ENCODE measurements at regions not wholly inside any gene's neighbourhood (a gene's known extent, or its start where the extent isn't known, plus 50 kb on each side); places are given as distances from the start of the nearest gene placed in this dataset.
"Not testable (repeated sequence)": the region's sequence is repeated elsewhere in the genome, so short reads cannot be mapped to it uniquely, and the experiment has no call there.

DNA sequence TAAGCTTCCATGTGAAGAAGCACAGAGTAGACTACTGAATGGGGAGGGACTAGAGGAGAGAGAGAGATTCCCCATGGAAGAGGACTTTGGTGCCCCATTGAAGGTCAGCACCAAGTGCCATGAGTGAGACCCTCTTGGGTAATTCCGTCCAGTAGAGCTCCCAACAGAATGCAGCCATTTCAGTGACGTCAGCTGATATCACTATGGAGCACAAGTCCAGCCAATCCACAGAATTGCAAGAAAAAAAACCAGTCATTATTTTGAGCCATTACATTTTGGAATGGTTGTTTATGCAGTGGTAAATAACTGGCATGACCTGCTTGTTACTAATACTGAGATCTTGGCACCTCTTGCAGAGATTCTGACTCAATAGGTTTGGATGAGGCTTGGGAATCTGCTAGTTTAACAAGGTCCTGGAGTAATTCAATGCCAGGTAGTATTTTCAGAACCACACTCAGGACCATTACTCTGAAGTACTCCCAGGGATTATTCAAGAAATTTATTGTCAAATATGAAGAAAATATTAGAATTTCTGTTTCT is 52.6 kb upstream of the SP8 start:
- no peak for DNase-seq (ENCODE audit: low spot score)

DNA sequence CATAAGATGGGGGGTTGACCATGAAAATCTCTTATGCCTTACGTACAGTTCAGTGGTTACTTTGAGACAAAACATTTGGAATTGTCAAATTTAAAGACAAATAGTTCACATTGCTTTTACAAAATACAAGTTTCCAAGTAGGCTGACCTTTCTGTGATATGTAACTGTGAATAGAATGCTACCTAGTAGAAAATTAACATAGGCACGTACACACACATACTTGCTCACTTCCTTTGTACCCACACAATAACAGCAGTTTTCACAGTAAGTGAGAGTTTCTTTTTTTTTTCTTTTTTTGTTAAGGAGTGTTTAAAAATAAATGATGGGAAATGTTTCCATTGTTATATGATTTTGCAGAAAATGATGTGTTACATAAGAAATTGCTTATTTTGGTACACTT is 53.3 kb upstream of the SP8 start:
- DNase-seq (ENCODE audit: low spot score) = no peak

DNA sequence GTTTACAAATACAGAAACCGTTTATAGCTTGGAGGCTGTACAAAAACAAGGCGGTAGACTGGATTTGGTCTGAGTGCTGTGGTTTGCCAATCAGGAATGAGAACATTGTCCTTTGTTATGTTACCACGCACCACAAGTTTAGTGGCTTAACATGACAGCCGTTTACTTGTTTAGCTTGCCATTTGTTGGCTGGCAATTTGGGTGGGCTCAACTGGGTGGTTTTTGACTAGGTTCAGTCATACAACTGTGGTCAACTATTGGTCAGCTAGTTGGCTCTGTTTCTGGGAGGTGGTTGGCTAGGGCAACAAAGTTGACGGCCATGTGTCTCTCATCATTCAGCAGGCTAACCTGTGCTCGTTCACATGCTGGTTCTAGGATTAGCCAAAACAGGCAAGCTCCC is 60.1 kb upstream of the SP8 start:
- no peak for DNase-seq (ENCODE audit: low spot score)

DNA sequence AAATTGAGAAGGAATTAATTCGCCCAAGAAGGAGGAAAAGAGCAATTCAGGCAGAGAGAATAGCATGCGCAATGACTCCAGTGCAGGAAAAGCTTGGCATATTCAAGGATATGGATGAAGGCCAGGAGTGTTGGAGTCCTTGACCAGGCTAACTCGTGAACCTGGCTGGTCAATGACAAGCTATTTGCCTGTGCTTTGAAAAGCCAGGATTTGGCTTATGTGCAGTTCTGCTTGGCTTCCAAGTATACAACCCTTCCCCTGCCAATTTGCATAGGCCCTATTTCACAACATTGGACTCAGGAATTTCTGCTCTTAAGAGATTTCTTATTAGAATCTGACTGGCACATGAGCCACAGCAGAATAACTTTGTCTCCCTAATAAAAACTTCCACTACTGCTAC is 72.3 kb upstream of the SP8 start:
- DNase-seq (ENCODE audit: low spot score) = no peak

DNA sequence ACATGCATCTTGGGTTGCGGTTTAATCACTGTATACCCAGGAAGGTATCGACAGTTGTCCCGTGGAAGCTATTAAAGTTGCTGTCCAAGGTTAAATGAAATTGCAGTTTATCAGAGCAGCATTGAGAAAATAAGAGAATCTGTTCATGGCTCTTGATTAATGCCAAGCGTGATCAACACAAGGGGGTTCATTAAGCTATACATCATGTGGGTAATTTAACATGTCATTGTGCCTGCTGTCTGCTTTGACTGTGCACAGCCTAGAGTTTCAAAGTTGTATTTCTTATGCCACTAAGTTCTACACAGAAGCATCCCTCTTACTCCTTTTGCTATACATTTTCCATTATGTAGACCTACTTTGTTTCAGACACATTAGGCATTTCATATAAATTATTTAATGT is 74.8 kb upstream of the SP8 start:
- DNase-seq (ENCODE audit: low spot score) = no peak

GRCh38 chr7:20862554-20862953 is 75.9 kb upstream of the SP8 start:
- DNase-seq (ENCODE audit: low spot score) = no peak

- DNase-seq (ENCODE audit: low spot score) = no peak
These were observed 77.5 kb upstream of the SP8 start for GRCh38 chr7:20864221-20864620.

DNA sequence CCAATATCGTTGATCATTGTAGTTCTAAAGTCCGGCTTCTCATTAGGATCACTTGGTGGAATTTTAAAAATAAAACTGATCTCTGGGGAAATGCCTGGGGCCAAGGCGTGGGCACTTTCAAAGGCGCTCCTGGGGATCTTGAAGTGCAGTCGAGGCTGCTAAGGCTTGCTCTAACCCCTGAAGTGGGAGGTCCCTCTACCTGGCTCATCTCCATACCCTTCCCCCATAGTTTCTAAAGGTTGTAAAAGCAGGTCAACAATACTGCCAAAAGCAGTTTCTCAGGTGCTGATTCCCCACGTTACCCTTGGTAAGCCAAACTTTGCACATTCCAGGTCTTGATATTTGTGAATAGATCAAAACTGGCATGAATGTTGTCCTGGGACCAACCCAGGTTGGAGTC is 79.0 kb upstream of the SP8 start:
- DNase-seq (ENCODE audit: low spot score) = no peak

DNA sequence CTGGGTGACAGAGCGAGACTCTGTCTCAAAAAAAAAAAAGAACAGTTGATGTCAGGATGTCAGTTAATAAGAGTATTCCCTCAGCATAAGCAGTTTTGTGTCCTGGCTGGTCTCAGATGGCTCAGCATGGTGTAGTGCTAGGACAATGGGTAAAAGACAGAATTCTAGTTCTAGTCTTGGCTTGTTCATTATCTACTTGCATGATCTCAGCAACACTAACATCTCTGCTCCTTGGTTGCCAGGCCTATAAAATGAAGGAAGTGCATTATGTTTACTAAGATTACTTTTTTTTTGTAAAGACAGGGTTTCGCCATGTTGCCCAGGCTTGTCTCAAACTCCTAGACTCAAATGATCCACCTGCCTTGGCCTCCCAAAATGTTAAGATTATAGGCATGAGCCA is 84.3 kb upstream of the SP8 start:
- no peak for DNase-seq (ENCODE audit: low spot score)

DNA sequence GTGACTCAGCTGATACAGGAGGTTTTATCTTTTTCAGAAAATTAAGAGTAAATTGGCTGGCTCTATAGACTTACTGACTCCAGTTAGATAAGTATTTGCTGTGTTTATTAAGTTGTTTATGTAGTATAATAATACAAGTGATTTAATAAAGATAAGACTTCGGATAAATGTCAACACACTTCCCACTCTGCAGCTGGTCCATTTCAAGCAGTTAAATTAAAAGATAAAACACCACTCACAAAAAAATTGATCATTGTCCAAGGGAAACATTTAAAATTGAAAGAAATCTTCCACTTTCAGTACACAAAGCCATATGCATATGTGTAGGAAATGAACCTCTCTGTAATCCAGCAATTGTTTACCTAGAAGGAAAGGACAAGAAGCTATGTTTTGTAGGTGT is 106.1 kb upstream of the SP8 start:
- DNase-seq (ENCODE audit: low spot score) = no peak

GRCh38 chr7:20894806-20895205 is 108.1 kb upstream of the SP8 start:
- no peak for DNase-seq (ENCODE audit: low spot score)

DNA sequence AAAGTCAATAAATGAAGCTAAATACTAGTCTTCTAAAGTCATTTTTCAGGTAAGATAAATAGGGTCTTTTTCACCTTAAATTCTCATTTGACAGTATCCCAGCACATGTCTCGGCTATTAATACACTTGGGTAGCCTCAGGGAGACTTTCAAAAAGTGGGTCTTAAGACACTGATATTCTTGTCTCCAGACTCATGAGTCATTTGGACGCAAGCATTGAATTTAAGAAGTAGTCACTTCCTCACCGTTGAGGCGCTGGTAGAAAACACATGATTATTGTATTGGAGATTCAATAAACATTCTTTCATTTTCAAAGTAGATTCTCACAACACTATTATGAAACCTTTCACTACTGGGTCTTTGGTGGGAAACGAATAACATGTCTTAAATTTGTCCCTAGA is 108.9 kb upstream of the SP8 start:
- DNase-seq (ENCODE audit: low spot score) = no peak

GRCh38 chr7:20896996-20897395 is 110.3 kb upstream of the SP8 start:
- no peak for DNase-seq (ENCODE audit: low spot score)

GRCh38 chr7:20906801-20907453 is 120.2 kb upstream of the SP8 start:
- no peak for DNase-seq (ENCODE audit: low spot score)

GRCh38 chr7:20911081-20911480 is 124.4 kb upstream of the SP8 start:
- no peak for DNase-seq (ENCODE audit: low spot score)

GRCh38 chr7:20913853-20914252 is 127.2 kb upstream of the SP8 start:
- no peak for DNase-seq (ENCODE audit: low spot score)

DNA sequence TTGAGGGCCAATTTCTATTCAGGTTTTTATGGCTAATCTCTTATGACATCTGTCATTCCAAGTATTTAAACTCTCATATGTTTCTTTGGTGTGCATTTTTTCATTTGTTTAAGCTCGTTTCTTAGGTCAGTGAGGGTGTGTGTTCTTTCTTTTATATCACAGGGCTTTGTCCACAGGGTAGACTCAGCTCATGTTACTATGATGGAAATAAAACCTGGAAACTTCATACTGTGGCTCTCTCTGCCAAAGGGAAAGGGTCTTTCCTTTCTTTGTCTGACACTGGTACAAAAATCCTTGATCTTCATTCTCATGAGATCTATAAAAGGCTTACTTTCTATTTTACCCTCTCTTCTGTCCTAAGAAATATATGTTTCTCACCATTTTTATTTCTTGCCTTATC is 129.6 kb upstream of the SP8 start:
- no peak for DNase-seq (ENCODE audit: low spot score)

GRCh38 chr7:20917603-20918002 is 130.9 kb upstream of the SP8 start:
- no peak for DNase-seq (ENCODE audit: low spot score)

DNA sequence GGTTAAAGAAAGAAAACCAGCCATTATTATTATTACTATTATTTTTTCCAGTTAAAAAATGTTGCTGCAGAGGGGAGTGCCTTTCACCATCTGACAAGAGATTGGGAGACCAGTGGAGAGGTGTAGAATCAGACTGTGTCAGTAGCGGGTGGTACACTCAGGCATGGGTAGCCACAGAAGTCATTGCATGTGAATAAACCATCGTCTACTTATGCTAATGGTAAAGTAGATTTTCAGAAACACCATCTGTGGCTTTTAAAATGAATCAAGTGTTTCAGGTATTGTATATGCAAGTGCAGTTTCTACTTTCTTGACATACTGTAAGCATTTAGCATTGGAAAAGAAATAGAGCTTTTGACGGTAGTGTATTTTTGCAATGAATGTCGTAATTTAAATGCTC is 131.5 kb upstream of the SP8 start:
- no peak for DNase-seq (ENCODE audit: low spot score)

DNA sequence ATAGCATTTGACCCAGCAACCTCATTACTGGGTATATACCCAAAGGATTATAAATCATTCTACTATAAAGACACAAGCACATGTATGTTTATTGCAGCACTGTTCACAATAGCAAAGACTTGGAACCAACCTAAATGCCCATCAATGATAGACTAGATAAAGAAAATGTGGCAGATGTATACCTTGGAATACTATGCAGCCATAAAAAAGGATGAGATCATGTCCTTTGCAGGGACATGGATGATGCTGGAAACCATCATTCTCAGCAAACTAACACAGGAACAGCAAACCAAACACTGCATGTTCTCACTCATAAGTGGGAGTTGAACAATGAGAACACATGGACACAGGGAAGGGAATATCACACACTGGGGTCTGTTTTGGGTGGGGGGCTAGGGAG is 140.5 kb upstream of the SP8 start:
- DNase-seq (ENCODE audit: low spot score) = not testable (repeated sequence)

DNA sequence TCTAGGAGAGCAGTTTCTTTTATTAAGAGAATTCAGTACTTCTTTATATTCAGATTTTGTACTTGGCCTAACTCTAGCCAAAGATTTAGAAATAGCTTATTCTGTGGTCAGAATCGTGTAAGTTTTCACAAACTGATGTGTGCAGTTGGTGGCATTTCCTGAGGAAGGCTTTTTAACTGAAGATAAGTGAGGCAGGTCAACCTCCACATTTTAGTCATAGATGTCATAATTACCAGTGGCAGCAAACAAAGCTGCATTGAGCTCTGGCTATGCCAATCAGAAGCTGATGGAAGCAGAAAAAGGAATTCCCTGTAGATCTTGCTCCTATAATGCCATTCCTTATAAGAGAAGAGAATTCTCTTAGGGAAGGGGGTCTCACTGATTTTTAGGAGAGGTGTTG is 141.3 kb upstream of the SP8 start:
- no peak for DNase-seq (ENCODE audit: low spot score)

DNA sequence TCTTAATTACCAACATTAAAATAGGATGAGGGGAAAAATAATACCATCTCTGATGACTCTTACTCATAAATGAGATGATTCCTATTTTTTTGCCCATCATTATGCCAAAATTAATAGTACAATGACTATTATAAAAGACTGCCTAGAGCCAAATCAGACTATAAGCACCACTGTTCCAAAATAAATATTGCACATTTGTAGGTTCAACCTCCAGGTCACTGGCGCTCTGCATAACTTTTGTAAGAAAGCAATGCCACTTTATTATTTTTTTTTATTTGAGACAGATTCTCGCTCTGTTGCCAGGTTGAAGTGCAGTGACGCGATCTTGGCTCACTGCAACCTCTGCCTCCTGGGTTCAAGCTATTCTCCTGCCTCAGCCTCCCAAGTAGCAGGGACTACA is 142.5 kb upstream of the SP8 start:
- DNase-seq (ENCODE audit: low spot score) = no peak

DNA sequence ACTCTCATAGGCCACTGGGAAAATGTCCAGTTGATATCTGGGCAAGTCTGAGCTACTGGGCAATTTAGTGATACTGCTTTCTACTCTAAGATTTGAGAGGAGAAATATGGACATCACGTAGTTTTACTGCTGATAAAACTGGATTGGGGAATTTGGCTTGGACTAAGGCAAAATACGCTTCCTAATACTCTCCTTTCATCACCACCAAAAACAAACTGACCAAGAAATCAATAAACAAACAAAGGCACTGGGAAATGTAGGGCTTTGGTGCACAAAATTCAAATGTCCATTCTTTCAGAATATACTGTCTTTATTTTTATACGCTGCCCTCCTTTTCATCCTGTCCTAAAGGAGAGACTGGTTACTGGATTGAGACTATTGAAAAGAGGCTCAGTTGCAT is 145.1 kb upstream of the SP8 start:
- DNase-seq (ENCODE audit: low spot score) = no peak

DNA sequence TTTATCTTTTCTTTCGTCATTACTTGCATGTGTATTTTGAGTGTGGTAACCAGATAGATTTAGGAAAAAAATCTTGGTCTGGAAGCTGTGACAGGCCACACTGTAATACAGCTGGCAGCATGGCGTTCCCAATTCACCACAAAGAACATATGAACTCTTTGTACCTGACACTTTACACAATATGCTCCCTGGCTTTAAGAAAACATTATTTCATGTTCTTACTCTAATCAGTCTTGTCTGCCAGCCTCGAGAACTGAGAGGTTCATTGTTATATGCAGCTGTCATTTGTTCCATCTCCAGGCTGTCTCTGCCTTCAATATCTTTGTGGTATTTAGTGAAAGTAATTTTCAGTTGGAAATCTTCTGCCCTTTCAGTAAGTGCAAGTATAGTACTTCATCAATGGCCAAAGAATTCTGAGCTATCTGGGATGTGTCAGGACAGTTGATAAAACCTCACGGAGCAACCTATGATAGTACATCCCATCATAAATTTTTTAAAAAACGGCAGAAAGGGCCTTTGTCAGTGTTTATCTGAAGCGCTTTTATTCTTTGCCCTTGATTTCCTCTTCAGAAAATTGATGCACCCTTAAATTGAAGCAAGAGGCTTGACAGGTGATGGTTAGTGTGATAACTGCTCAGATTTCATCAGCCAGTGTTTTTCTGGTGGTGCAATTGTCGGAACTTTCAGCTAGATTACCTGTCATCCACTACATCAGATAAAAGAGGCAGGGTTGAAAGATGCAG is 146.3 kb upstream of the SP8 start:
- no peak for DNase-seq (ENCODE audit: low spot score)

All from GM03348 (cell line).